ENCODE measurements at regions not wholly inside any gene's neighbourhood (a gene's known extent, or its start where the extent isn't known, plus 50 kb on each side); places are given as distances from the start of the nearest gene placed in this dataset.
"Not testable (repeated sequence)": the region's sequence is repeated elsewhere in the genome, so short reads cannot be mapped to it uniquely, and the experiment has no call there.

- DNase-seq (ENCODE audit: low read depth): no peak
Observed at GRCh38 chr1:118297521-118297920, 112.5 kb upstream of the SPAG17 start.

GRCh38 chr1:118294875-118295642 lies 110.0 kb upstream of the SPAG17 start:
- DNase-seq (ENCODE audit: low read depth): no peak

- no peak for DNase-seq (ENCODE audit: low read depth)
Observed at GRCh38 chr1:118291661-118292060, 106.6 kb upstream of the SPAG17 start.

GRCh38 chr1:118290571-118290970 lies 105.5 kb upstream of the SPAG17 start:
- no peak for DNase-seq (ENCODE audit: low read depth)

GRCh38 chr1:118290046-118290445 lies 105.0 kb upstream of the SPAG17 start:
- DNase-seq (ENCODE audit: low read depth): no peak

- DNase-seq (ENCODE audit: low read depth): not testable (repeated sequence)
Observed at GRCh38 chr1:118280656-118281055, 95.6 kb upstream of the SPAG17 start.

GRCh38 chr1:118275472-118276115 lies 90.6 kb upstream of the SPAG17 start:
- no peak for DNase-seq (ENCODE audit: low read depth)

GRCh38 chr1:118272884-118273283 lies 87.9 kb upstream of the SPAG17 start:
- no peak for DNase-seq (ENCODE audit: low read depth)

- DNase-seq (ENCODE audit: low read depth): no peak
Observed at GRCh38 chr1:118271883-118272282, 86.9 kb upstream of the SPAG17 start.

- DNase-seq (ENCODE audit: low read depth): no peak
Observed at GRCh38 chr1:118269598-118269997, 84.6 kb upstream of the SPAG17 start.

- DNase-seq (ENCODE audit: low read depth): no peak
Observed at GRCh38 chr1:118266436-118266835, 81.4 kb upstream of the SPAG17 start.

- no peak for DNase-seq (ENCODE audit: low read depth)
Observed at GRCh38 chr1:118264343-118264742, 79.3 kb upstream of the SPAG17 start.

- no peak for DNase-seq (ENCODE audit: low read depth)
Observed at GRCh38 chr1:118262865-118263264, 77.8 kb upstream of the SPAG17 start.

GRCh38 chr1:118258975-118259374 lies 73.9 kb upstream of the SPAG17 start:
- no peak for DNase-seq (ENCODE audit: low read depth)

- DNase-seq (ENCODE audit: low read depth): peak; percentile 17
Observed at GRCh38 chr1:118257946-118258345, 72.9 kb upstream of the SPAG17 start.

- DNase-seq (ENCODE audit: low read depth): peak; percentile 30
Observed at GRCh38 chr1:118254491-118255425, 69.7 kb upstream of the SPAG17 start.

GRCh38 chr1:118254001-118254400 lies 69.0 kb upstream of the SPAG17 start:
- no peak for DNase-seq (ENCODE audit: low read depth)

- no peak for DNase-seq (ENCODE audit: low read depth)
Observed at GRCh38 chr1:118253053-118253915, 68.3 kb upstream of the SPAG17 start.

GRCh38 chr1:118252624-118253023 lies 67.6 kb upstream of the SPAG17 start:
- DNase-seq (ENCODE audit: low read depth): no peak

GRCh38 chr1:118250232-118250631 lies 65.2 kb upstream of the SPAG17 start:
- DNase-seq (ENCODE audit: low read depth): no peak

- DNase-seq (ENCODE audit: low read depth): no peak
Observed at GRCh38 chr1:118249641-118250040, 64.6 kb upstream of the SPAG17 start.

- DNase-seq (ENCODE audit: low read depth): no peak
Observed at GRCh38 chr1:118247593-118247992, 62.6 kb upstream of the SPAG17 start.

Measured in fibroblast of the conjunctiva (primary cell).